Mucosa of descending colon (tissue), 3 donors: ENCODE measurements at regions not wholly inside any gene's neighbourhood (a gene's known extent, or its start where the extent isn't known, plus 50 kb on each side); places are given as distances from the start of the nearest gene placed in this dataset.
A peak's percentile ranks its signal among the peaks of the same experiment; 100 is the strongest.

Experiments
- ATAC-seq: fragments of 200-7000 bp; cut with Tn5 transposase; one replicate; pipeline ENCODE4 v1.9.1; 2020; ENCODE audit warnings: mild to moderate bottlenecking, moderate library complexity
- DNase-seq, 3 donors: peaks; one replicate each; pipeline ENCODE4 v3.0.0-alpha.2; 2020
- H3K36me3 ChIP-seq: fragments of 200-600 bp; one replicate; pipeline ENCODE4 v1.8.0; 2021; ENCODE audit warnings: low read depth, mild to moderate bottlenecking
- H3K4me1 ChIP-seq: fragments of 200-600 bp; one replicate; pipeline ENCODE4 v1.8.0; 2021; ENCODE audit warnings: low read depth, mild to moderate bottlenecking
- H3K4me3 ChIP-seq: fragments of 200-600 bp; one replicate; pipeline ENCODE4 v1.8.0; 2021; ENCODE audit warnings: mild to moderate bottlenecking
- H3K9me3 ChIP-seq: fragments of 200-600 bp; one replicate; pipeline ENCODE4 v1.8.0; 2021; ENCODE audit warnings: mild to moderate bottlenecking
- CTCF ChIP-seq: fragments of 200-600 bp; IDR thresholded peaks from one replicate; pipeline ENCODE4 v1.8.0; 2022; ENCODE audit warnings: antibody characterized with exemption, mild to moderate bottlenecking
- intact Hi-C, 2 donors: fragments of 100-400 bp; cut with DNase I in 1 of 2; cut with micrococcal nuclease in 1 of 2; formaldehyde crosslinking; loops; one replicate each; pipeline versions ENCODE4 v1.11.0 to v1.11.1; 2022; cut with DNase I, micrococcal nuclease
- donor health status: DM: no; HTN: no; CAD: no; lungs with moderate emphysema.
- donor health status: DM: no; HTN: no; CAD: no.
- donor health status: DM: no; HTN: yes; CAD: no.

DNA sequence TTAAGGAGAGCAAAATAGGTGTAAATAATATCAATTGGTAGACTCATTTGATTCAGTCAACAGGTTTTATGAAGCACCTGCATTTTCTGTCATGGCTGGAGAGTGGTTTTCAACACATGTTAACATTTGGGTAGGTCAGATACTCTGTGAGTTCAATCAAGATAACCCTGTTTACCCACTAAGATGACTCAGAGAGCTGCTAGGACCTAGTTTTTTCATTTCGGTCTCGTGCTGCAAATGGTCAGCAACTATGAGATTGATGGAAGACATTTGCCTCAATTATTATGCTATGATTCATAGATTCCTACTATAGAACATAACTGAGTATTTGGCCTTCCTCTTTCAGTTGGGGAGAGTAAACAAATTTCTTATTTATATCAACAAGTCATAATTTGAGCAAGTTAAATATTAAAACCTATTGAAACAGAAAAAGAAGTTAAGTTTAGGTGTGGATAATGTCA is 391.4 kb upstream of the CITED2 start:
- H3K4me3 ChIP-seq: no peak overlapping the region
- TF ChIP-seq CTCF: no peak
- H3K9me3 ChIP-seq: no peaks in the 10 kb centered on the region
- intact Hi-C loops: no loop called here
- DNase-seq (no peak), ATAC-seq (peak; percentile 72)
- H3K36me3 ChIP-seq: no peaks in the 10 kb centered on the region
- H3K4me1 ChIP-seq: no peaks in the 10 kb centered on the region

DNA sequence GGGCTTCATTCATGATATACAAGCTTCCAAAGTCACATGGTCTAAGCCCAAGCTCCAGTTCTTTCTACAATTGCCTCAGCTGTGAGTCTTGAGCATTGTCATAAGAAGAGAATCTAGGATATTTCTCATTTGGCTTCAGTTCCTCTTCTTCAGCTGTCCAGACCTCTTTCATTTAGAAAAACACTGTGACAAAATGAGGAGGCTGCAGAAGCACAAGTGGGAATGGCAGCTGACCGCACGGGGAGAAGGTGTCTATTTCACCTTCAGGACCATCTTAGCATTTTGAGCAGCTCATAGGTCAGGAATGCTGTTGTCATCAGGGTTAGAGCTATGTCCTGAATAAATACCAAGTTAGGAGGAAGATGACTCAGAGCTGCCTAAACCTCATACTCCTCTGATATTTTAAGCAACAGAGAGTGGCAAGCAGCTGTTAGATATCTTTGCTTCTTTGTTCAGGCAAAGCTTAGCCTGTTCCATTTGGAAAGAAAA is 390.1 kb upstream of the CITED2 start:
- H3K9me3 ChIP-seq: no peaks in the 10 kb centered on the region
- no peaks in the 10 kb centered on the region for H3K4me1 ChIP-seq
- DNase-seq: peak in 1 of 3 donors; percentile 20
- no peaks in the 10 kb centered on the region for H3K36me3 ChIP-seq
- intact Hi-C loops: no loop called here
- no peak overlapping the region for H3K4me3 ChIP-seq
- peak; percentile 86 for ATAC-seq
- TF ChIP-seq CTCF: no peak

- H3K4me3 ChIP-seq: no peak overlapping the region
These were observed 389.2 kb upstream of the CITED2 start for GRCh38 chr6:139763468-139764210.

DNA sequence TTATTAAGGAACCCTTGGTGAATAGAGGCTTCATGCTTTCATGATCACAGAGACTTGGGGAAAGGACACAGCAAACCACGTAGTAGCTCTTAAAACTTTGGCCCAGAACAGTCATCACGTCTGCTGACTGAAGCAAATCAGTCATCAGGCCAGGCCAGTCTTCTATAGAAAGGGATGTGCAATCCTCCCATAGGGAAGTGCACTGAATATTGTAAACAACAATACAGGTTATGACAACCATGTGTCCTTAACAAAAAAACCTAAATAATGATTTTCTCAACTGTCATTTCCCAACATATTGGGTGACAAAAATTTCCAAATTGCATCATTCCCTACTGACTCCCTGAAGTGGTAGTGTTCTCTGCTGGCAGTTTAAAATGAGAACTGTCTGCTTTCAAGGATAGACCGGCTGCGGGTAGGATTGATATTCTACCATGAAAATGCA is 388.2 kb upstream of the CITED2 start:
- intact Hi-C loops: no loop called here
- Histone ChIP-seq H3K36me3 (no peaks in the 10 kb centered on the region), H3K4me1 (no peaks in the 10 kb centered on the region), H3K9me3 (no peaks in the 10 kb centered on the region), H3K4me3 (no peak overlapping the region)
- DNase-seq: no peak
- ATAC-seq: peak; percentile 61
- no peak for TF ChIP-seq CTCF

More at GRCh38 chr6:139763468-139764210, 389.2 kb upstream of the CITED2 start:
- no peaks in the 10 kb centered on the region for H3K36me3 ChIP-seq
- DNase-seq (no peak), ATAC-seq (no peak)
- no peak for TF ChIP-seq CTCF
- H3K4me1 ChIP-seq: no peaks in the 10 kb centered on the region
- intact Hi-C loops: no loop called here
- H3K9me3 ChIP-seq: no peaks in the 10 kb centered on the region

- Histone ChIP-seq H3K9me3 (no peaks in the 10 kb centered on the region), H3K4me1 (peaks cover 4% of the 10 kb centered on the region), H3K36me3 (no peaks in the 10 kb centered on the region), H3K4me3 (no peak overlapping the region)
- TF ChIP-seq CTCF: no peak
- DNase-seq (no peak), ATAC-seq (no peak)
- intact Hi-C loops: no loop called here
These were observed 385.7 kb upstream of the CITED2 start for GRCh38 chr6:139760128-139760527.
